ENCODE measurements at regions not wholly inside any gene's neighbourhood (a gene's known extent, or its start where the extent isn't known, plus 50 kb on each side); places are given as distances from the start of the nearest gene placed in this dataset.

- peaks cover 31% of the 10 kb centered on the region for H3K4me1 ChIP-seq (ENCODE audit: control insufficient read depth, insufficient read depth, low read length)
- H3K9me3 ChIP-seq (ENCODE audit: control insufficient read depth, low read depth, low read length): no peaks in the 10 kb centered on the region
- H3K36me3 ChIP-seq (ENCODE audit: control insufficient read depth, insufficient read depth, low read length): no peaks in the 10 kb centered on the region
- no CpG with 5 or more reads among the region's 4 CpGs for WGBS (ENCODE audit: insufficient coverage, low lambda C conversion rate)
- H3K4me3 ChIP-seq (ENCODE audit: low read length): no peak overlapping the region
- DNase-seq: peak in 1 of 2 donors; percentile 38
- H3K27me3 ChIP-seq (ENCODE audit: control insufficient read depth, insufficient read depth, low read length): no peaks in the 10 kb centered on the region
- H3K27ac ChIP-seq (ENCODE audit: low read length): no peak overlapping the region
These were observed 409.6 kb upstream of the TBL1XR1 start for GRCh38 chr3:177606891-177607290.

- Histone ChIP-seq H3K27ac (ENCODE audit: low read length) (no peak overlapping the region), H3K4me1 (ENCODE audit: control insufficient read depth, insufficient read depth, low read length) (peaks cover 31% of the 10 kb centered on the region)
- 88% methylated on average over 2 of the region's 5 CpGs for WGBS (ENCODE audit: insufficient coverage, low lambda C conversion rate)
These were observed 410.3 kb upstream of the TBL1XR1 start for GRCh38 chr3:177607589-177607988.

GRCh38 chr3:177608443-177608842 is 411.2 kb upstream of the TBL1XR1 start:
- no peak overlapping the region for H3K27ac ChIP-seq (ENCODE audit: low read length)
- no peak overlapping the region for H3K4me3 ChIP-seq (ENCODE audit: low read length)
- peaks cover 25% of the 10 kb centered on the region for H3K4me1 ChIP-seq (ENCODE audit: control insufficient read depth, insufficient read depth, low read length)
- DNase-seq: no peak
- no CpG with 5 or more reads among the region's 1 CpG for WGBS (ENCODE audit: insufficient coverage, low lambda C conversion rate)
- H3K36me3 ChIP-seq (ENCODE audit: control insufficient read depth, insufficient read depth, low read length): no peaks in the 10 kb centered on the region
- H3K27me3 ChIP-seq (ENCODE audit: control insufficient read depth, insufficient read depth, low read length): no peaks in the 10 kb centered on the region
- H3K9me3 ChIP-seq (ENCODE audit: control insufficient read depth, low read depth, low read length): no peaks in the 10 kb centered on the region

More at GRCh38 chr3:177607589-177607988, 410.3 kb upstream of the TBL1XR1 start:
- DNase-seq: no peak
- Histone ChIP-seq H3K36me3 (ENCODE audit: control insufficient read depth, insufficient read depth, low read length) (no peaks in the 10 kb centered on the region), H3K4me3 (ENCODE audit: low read length) (no peak overlapping the region), H3K9me3 (ENCODE audit: control insufficient read depth, low read depth, low read length) (no peaks in the 10 kb centered on the region), H3K27me3 (ENCODE audit: control insufficient read depth, insufficient read depth, low read length) (no peaks in the 10 kb centered on the region)

DNA sequence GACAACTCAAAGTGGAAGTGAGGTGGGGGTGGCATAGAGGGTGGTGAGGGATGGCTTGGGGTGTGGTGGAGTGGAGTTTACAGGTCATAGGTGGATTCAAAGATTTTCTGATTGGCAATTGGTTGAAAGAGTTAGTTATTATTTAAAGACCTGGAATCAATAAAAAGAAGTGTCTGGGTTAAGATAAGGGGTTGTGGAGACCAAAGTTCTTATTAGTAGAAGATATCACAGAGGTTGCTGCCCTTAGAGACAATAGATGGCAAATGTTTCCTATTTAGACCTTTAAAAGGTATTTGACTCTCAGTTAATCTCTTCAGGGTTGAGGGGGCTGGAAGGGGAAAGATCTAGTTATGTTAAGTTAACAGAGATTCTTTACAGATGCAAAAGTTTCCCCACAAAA is 412.3 kb upstream of the TBL1XR1 start:
- Histone ChIP-seq H3K27ac (ENCODE audit: low read length) (no peak overlapping the region), H3K27me3 (ENCODE audit: control insufficient read depth, insufficient read depth, low read length) (no peaks in the 10 kb centered on the region), H3K36me3 (ENCODE audit: control insufficient read depth, insufficient read depth, low read length) (no peaks in the 10 kb centered on the region), H3K4me1 (ENCODE audit: control insufficient read depth, insufficient read depth, low read length) (peaks cover 25% of the 10 kb centered on the region), H3K9me3 (ENCODE audit: control insufficient read depth, low read depth, low read length) (no peaks in the 10 kb centered on the region), H3K4me3 (ENCODE audit: low read length) (no peak overlapping the region)
- DNase-seq: no peak

- peaks cover 25% of the 10 kb centered on the region for H3K4me1 ChIP-seq (ENCODE audit: control insufficient read depth, insufficient read depth, low read length)
- no peaks in the 10 kb centered on the region for H3K36me3 ChIP-seq (ENCODE audit: control insufficient read depth, insufficient read depth, low read length)
- H3K4me3 ChIP-seq (ENCODE audit: low read length): no peak overlapping the region
- no CpG with 5 or more reads among the region's 2 CpGs for WGBS (ENCODE audit: insufficient coverage, low lambda C conversion rate)
- no peak for DNase-seq
- no peaks in the 10 kb centered on the region for H3K9me3 ChIP-seq (ENCODE audit: control insufficient read depth, low read depth, low read length)
- H3K27me3 ChIP-seq (ENCODE audit: control insufficient read depth, insufficient read depth, low read length): no peaks in the 10 kb centered on the region
- H3K27ac ChIP-seq (ENCODE audit: low read length): no peak overlapping the region
These were observed 413.0 kb upstream of the TBL1XR1 start for GRCh38 chr3:177610262-177610661.

DNA sequence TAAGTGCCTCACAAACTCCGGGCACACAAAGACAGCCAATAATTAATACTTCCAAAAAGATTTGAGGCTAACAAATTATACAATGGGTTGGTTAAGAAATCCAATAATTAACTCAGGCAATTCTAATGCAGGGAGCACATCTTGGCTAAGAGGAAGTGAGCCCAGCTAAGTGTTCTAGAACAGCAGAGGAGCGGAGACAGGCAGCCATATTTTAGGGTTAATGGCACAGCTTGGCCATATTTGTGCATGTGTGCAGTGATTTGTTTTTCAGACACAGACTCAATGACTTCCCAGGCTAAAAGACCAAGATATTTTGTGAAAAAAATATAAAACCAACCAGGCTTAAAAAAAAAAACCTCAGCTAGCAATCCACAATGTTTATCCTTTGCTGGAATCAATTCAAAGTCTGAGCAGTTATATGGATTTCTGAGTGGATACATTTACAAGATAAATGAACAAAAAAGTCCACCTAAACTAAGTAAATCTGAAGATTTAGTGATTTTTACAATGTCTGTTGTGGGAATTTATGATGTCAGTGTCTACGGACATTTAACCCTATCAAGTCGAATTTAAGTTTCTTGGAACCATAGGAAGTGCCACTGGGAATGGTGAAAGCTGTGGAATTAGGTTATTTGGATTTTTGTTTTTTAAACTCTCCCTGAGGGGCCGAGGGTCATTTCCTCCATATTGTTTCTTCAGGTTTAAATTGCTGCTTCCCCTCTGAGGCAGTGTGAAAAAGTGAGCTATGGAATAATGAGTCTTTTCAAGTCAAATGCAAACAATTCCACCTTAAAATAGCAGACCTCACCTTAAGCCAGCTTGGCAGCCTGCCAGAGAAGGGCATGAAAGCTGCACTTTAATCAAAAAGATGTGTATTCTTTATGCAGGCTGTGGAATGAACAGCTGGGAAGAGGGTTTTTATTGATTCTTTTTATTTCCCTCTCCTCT is 413.7 kb upstream of the TBL1XR1 start:
- WGBS (ENCODE audit: insufficient coverage, low lambda C conversion rate): 17% methylated on average over 2 of the region's 5 CpGs
- Histone ChIP-seq H3K9me3 (ENCODE audit: control insufficient read depth, low read depth, low read length) (no peaks in the 10 kb centered on the region), H3K36me3 (ENCODE audit: control insufficient read depth, insufficient read depth, low read length) (no peaks in the 10 kb centered on the region), H3K4me3 (ENCODE audit: low read length) (no peak overlapping the region), H3K27ac (ENCODE audit: low read length) (no peak overlapping the region), H3K27me3 (ENCODE audit: control insufficient read depth, insufficient read depth, low read length) (no peaks in the 10 kb centered on the region), H3K4me1 (ENCODE audit: control insufficient read depth, insufficient read depth, low read length) (peaks cover 25% of the 10 kb centered on the region)
- DNase-seq: peak; percentile 37 to 78

DNA sequence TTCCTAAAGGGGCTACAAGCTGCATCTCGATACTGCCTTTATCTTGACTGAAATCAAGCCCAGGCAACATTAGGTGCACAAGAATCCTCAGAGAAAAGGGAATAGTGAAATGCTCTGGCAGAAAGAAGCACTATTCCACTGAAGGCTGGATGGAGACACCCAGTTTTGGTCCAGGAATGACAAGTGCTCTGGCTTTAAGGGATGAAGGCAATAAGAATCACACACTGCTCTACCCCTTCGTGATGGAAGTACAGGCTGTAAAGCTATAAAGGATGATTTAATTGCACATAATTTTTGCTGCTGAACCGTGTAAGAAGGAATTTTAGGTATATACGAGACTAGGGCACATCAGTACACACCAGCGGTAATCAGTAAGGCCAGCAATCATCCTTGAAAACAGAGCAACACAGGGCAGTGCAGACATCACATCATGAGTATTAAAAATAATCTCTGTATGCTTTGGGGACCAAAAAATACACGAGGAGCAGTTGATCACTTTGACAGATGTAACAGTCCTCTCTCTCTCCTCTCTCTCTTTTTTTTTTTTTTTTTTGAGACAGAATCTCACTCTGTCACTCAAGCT is 414.6 kb upstream of the TBL1XR1 start:
- Histone ChIP-seq H3K27ac (ENCODE audit: low read length) (no peak overlapping the region), H3K4me3 (ENCODE audit: low read length) (no peak overlapping the region), H3K36me3 (ENCODE audit: control insufficient read depth, insufficient read depth, low read length) (no peaks in the 10 kb centered on the region), H3K4me1 (ENCODE audit: control insufficient read depth, insufficient read depth, low read length) (peaks cover 25% of the 10 kb centered on the region), H3K27me3 (ENCODE audit: control insufficient read depth, insufficient read depth, low read length) (no peaks in the 10 kb centered on the region), H3K9me3 (ENCODE audit: control insufficient read depth, low read depth, low read length) (no peaks in the 10 kb centered on the region)
- WGBS (ENCODE audit: insufficient coverage, low lambda C conversion rate): no CpG with 5 or more reads among the region's 6 CpGs
- no peak for DNase-seq

GRCh38 chr3:177613901-177614300 is 416.6 kb upstream of the TBL1XR1 start:
- DNase-seq: no peak
- H3K4me1 ChIP-seq (ENCODE audit: control insufficient read depth, insufficient read depth, low read length): peaks cover 25% of the 10 kb centered on the region
- H3K27me3 ChIP-seq (ENCODE audit: control insufficient read depth, insufficient read depth, low read length): no peaks in the 10 kb centered on the region
- no peak overlapping the region for H3K27ac ChIP-seq (ENCODE audit: low read length)
- H3K9me3 ChIP-seq (ENCODE audit: control insufficient read depth, low read depth, low read length): no peaks in the 10 kb centered on the region
- no peak overlapping the region for H3K4me3 ChIP-seq (ENCODE audit: low read length)
- no peaks in the 10 kb centered on the region for H3K36me3 ChIP-seq (ENCODE audit: control insufficient read depth, insufficient read depth, low read length)

DNA sequence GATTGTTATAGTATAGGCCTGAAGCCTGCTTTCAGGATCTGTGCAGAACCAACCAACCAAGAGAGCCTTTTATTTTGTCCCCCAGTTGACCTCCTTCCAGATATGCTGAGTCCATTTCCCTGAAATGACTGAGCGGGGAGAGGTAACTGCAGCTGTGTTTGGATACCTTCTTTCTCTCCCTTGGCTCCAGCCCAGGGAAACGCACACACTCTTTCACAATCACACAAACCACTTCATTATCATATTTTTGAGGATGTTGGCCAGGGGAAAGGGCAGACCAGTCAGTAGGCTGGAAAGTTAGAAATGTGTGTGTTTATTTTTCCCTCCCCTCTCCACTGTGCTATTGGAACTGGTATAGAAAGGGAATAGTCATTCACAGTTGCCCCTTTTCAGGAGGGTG is 417.7 kb upstream of the TBL1XR1 start:
- Histone ChIP-seq H3K4me3 (ENCODE audit: low read length) (no peak overlapping the region), H3K27me3 (ENCODE audit: control insufficient read depth, insufficient read depth, low read length) (no peaks in the 10 kb centered on the region), H3K36me3 (ENCODE audit: control insufficient read depth, insufficient read depth, low read length) (no peaks in the 10 kb centered on the region), H3K27ac (ENCODE audit: low read length) (no peak overlapping the region), H3K9me3 (ENCODE audit: control insufficient read depth, low read depth, low read length) (no peaks in the 10 kb centered on the region), H3K4me1 (ENCODE audit: control insufficient read depth, insufficient read depth, low read length) (peaks cover 19% of the 10 kb centered on the region)
- WGBS (ENCODE audit: insufficient coverage, low lambda C conversion rate): 57% methylated on average over 1 of the region's 2 CpGs
- DNase-seq: peak in 1 of 2 donors; percentile 47

DNA sequence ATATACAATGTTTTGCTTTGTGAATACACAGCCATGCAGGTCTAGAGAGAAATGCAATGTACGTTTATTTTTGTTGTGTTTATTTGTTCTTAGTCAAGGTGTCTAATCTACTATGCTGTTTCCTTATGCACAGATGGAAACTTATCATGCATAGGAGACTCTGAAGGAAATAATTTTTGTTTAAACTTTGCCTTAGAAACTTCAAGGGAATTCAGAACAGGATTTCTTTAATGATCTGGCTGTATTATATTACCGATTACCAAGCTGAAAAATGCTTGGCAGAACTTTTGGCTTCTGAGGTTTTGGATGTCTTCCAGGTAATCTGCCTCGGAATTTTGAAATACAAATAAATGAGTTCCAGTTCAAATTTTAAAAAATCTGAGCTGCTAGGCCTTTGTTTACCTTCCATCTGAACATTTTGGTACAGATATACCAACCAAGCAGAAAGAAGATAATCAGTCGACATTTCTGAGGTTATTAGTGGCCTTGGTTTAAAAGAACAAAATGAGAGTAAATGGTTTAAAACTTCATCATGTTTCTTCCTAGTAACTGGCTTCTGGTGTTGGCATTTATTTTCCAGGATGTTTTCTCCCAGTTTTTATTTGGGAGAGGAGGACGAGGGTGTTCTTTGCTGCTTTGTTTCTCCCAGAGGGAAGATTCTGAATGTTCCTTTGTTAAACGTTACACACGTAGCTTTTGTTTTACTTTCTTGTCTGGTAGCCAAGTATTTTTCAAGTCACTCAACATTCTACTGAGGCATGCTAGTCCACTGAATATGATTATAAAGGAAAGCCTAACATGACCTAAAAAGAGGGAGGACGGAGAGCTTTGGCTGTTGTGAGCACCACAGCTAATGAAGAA is 421.8 kb upstream of the TBL1XR1 start:
- Histone ChIP-seq H3K36me3 (ENCODE audit: control insufficient read depth, insufficient read depth, low read length) (no peaks in the 10 kb centered on the region), H3K9me3 (ENCODE audit: control insufficient read depth, low read depth, low read length) (no peaks in the 10 kb centered on the region), H3K4me3 (ENCODE audit: low read length) (no peak overlapping the region), H3K27me3 (ENCODE audit: control insufficient read depth, insufficient read depth, low read length) (no peaks in the 10 kb centered on the region), H3K4me1 (ENCODE audit: control insufficient read depth, insufficient read depth, low read length) (no peaks in the 10 kb centered on the region), H3K27ac (ENCODE audit: low read length) (no peak overlapping the region)
- no peak for DNase-seq
- WGBS (ENCODE audit: insufficient coverage, low lambda C conversion rate): 90% methylated on average over 2 of the region's 8 CpGs

All from large intestine (tissue), 3 donors.